ENCODE measurements at regions not wholly inside any gene's neighbourhood (a gene's known extent, or its start where the extent isn't known, plus 50 kb on each side); places are given as distances from the start of the nearest gene placed in this dataset.

GRCh38 chr12:93065896-93066295 is 136.8 kb upstream of the EEA1 start:
- no peak for TF ChIP-seq CTCF (IDR thresholded peaks at IDR 0.05; ENCODE audit: poor library complexity)
- TF ChIP-seq EZH2 (IDR thresholded peaks at IDR 0.05; ENCODE audit: borderline replicate concordance): no peak
- no peak for TF ChIP-seq EZH2phosphoT487 (IDR thresholded peaks at IDR 0.05; ENCODE audit: low read depth, severe bottlenecking, unreplicated experiment)
